GM12873 (cell line): ENCODE measurements at regions not wholly inside any gene's neighbourhood (a gene's known extent, or its start where the extent isn't known, plus 50 kb on each side); places are given as distances from the start of the nearest gene placed in this dataset.

Experiments used
- TF ChIP-seq, protein P1 (sequence below): IDR thresholded peaks from 2 replicates; pipeline ENCODE4 v1.5.1; 2012; ENCODE audit warnings: low read depth, mild to moderate bottlenecking, moderate library complexity, low read length, control low read depth; ENCODE audit not compliant: insufficient read depth; ENCODE audit errors: missing control alignments

DNA sequence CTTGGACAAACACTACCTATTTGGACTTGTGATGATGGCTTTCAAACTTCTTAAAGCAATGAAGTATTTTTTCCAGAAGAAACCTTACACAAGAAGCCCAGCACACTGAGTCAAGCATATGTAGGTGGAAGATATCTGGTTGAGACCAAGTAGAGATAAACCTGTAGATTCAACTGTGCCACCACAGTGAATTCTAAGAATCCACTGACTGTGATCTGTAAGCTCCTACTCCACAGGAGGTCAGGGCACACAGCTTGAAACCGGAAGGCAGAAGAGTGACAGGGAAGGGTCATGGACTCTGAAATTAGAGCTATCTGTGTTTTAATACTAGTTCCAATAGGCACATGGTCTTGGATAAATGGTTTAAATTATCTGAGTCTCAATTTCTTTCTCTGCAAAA is 404.5 kb downstream of the ETS1 start:
- TF ChIP-seq, protein P1, sequence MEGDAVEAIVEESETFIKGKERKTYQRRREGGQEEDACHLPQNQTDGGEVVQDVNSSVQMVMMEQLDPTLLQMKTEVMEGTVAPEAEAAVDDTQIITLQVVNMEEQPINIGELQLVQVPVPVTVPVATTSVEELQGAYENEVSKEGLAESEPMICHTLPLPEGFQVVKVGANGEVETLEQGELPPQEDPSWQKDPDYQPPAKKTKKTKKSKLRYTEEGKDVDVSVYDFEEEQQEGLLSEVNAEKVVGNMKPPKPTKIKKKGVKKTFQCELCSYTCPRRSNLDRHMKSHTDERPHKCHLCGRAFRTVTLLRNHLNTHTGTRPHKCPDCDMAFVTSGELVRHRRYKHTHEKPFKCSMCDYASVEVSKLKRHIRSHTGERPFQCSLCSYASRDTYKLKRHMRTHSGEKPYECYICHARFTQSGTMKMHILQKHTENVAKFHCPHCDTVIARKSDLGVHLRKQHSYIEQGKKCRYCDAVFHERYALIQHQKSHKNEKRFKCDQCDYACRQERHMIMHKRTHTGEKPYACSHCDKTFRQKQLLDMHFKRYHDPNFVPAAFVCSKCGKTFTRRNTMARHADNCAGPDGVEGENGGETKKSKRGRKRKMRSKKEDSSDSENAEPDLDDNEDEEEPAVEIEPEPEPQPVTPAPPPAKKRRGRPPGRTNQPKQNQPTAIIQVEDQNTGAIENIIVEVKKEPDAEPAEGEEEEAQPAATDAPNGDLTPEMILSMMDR = no peak

DNA sequence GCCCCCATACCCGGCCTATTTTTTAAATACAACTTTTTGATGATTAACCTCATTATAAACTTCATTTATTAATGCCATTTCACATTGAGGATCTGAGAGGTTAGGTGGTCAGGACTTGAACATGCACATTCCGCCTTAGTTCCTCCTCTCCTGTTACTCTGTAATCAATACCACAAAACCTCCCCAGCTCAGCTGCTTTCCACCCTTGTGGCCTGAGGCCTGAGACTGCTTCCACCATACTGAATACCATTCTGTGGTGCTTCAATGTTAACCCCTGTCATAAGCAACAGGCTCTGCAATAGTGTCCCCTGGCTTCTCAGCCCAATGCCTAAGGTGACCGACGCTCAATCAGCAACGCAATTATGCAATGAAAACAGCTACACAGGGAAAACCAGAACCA is 405.4 kb downstream of the ETS1 start:
- TF ChIP-seq, protein P1 = no peak

GRCh38 chr11:128181088-128181480 is 406.3 kb downstream of the ETS1 start:
- TF ChIP-seq, protein P1 = no peak

DNA sequence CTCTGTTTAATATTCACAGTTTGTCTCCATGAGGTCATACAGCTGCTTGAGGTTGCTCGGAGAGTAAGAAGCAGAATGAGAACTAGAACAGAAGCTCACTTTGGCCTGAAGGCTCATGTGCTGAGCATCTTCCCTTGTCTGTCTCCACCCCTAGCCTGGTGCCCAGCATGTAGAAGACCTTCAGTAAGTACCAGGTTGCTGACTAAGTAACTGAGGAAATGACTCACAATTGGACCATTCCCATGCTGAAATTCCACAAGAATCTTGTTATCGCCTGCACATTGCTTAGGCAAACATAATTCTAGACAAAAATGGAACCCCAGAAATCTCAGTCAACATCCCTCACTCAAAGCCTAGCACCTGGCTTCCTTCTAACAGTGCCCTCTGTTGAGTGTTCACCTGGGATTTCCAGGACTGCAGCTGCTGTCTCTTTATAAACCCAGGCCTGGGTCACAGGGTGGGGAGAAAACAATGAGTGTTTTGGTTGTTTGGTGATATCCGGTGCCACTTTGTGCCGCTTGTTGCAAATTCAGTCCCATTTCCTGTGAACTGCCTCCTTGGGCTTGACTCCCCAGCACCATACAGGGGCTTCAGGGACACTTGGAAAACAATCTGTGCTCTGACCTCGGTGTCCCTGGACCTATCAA is 406.8 kb downstream of the ETS1 start:
- TF ChIP-seq, protein P1 = no peak

- TF ChIP-seq, protein P1 = no peak
These were observed 407.8 kb downstream of the ETS1 start for GRCh38 chr11:128179512-128179911.

DNA sequence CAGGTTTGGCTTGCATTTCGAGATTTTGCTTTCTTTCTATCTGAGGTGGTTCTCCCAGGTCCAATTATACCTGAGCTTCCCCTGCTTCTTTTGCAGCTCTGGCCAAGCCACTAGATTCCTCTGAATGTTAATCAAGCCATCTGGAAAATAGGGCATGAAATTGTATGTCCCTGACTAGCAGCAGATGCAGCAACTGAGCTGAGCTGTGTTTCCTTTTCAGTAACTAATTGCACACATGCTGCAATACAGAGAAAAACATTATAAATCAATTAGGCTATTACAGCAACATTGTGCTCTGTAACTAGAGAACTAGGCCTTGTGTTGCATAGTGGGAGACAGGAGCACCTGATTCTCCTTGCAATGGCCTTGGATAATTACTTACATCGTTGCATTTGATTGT is 408.3 kb downstream of the ETS1 start:
- TF ChIP-seq, protein P1 = no peak

- TF ChIP-seq, protein P1 = no peak
These were observed 412.7 kb downstream of the ETS1 start for GRCh38 chr11:128174465-128175291.
